CD4-positive, alpha-beta T cell treated with Interleukin-6 at 100 ng/mL for 8 hours (primary cell): ENCODE measurements at regions not wholly inside any gene's neighbourhood (a gene's known extent, or its start where the extent isn't known, plus 50 kb on each side); places are given as distances from the start of the nearest gene placed in this dataset.
"Not testable (repeated sequence)": the region's sequence is repeated elsewhere in the genome, so short reads cannot be mapped to it uniquely, and the experiment has no call there.

Experiments used
- DNase-seq: peaks from one replicate; pipeline ENCODE4 v3.0.0-alpha.2; 2020; ENCODE audit warnings: mixed read lengths, low spot score

GRCh38 chr16:56013962-56014552, 138.9 kb upstream of the CES5A start:
- no peak for DNase-seq

GRCh38 chr16:56012482-56012811, 137.3 kb upstream of the CES5A start:
- no peak for DNase-seq

GRCh38 chr16:56011808-56012481, 136.8 kb upstream of the CES5A start:
- no peak for DNase-seq

- DNase-seq = no peak
These were observed 130.8 kb upstream of the CES5A start for GRCh38 chr16:56005958-56006357.

- DNase-seq = no peak
These were observed 124.5 kb upstream of the CES5A start for GRCh38 chr16:55999683-56000082.

DNA sequence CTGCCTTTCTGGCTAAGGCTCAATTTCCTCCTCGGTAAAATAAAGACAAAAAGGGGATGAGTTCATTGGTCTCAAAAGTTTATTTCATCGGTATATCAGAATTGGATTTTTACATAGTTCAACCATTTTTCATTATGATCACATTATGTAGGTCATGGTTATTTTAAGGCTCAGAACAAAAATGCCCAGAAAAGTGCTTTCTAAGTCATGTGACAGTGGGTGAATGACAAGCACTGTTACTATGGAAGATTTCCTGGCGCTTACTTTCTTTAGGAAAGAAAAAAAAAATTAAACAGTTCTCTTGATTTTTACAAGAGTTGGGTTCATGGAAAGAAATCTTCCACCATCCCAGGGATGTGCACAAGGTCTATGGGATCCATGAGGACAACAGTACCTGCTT, 117.9 kb upstream of the CES5A start:
- DNase-seq = no peak

DNA sequence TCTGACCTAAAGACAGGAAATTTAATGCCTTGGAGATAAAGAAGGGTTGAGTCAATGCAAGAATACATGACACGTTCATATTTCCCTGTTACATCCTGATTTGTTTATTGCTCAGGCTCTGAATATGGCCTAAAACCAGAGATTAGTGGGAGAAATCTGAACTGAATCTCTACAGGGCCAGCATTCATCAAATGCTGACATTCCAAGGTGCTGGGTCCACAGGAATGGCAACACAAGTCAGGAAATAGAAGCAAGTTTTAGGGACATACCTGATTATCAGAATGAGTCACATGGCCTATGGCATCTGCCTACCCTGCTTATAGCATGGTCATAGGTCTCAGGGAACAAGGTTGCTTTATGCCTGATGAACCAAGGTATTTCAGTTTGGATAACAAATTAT, 117.4 kb upstream of the CES5A start:
- no peak for DNase-seq

DNA sequence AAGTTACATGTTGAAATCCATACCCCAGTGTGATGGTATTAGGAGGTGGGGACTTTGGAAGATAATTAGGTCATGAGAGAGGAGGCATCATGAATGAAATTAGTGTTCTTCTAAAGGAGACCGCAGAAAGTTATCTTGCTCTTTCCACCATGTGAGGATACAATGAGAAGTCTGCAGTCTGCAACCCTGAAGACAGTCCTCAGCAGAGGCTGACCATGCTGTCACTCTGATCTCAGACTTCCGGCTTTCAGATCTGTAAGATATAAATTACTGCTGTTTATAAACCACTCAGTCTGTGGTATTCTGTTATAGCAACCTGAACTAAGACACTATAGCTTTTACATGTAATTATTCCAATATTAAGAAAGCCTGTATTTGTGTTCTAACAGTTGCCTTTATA, 116.7 kb upstream of the CES5A start:
- no peak for DNase-seq

- no peak for DNase-seq
These were observed 114.4 kb upstream of the CES5A start for GRCh38 chr16:55989569-55989907.

DNA sequence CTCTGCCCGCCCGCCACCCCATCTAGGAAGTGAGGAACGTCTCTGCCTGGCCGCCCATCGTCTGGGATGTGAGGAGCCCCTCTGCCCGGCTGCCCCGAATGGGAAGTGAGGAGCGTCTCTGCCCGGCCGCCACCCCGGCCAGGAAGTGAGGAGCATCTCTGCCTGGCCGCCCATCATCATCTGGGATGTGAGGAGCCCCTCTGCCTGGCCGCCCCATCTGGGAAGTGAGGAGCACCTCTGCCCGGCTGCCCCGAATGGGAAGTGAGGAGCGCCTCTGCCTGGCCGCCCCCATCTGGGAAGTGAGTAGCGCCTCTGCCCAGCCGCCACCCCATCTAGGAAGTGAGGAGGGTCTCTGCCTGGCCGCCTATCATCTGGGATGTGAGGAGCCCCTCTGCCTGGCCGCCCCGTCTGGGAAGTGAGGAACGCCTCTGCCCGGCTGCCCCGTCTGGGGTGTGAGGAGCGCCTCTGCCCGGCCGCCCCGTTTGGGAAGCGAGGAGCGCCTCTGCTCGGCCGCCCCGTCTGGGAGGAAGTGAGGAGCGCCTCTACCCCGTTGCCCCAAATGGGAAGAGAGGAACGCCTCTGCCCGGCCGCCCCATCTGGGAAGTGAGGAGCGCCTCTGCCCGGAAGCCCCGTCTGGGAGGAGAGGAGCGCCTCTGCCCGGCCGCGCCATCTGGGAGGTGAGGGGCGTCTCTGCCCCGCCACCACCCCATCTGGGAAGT, 113.8 kb upstream of the CES5A start:
- DNase-seq = not testable (repeated sequence)

GRCh38 chr16:55988013-55988412, 112.8 kb upstream of the CES5A start:
- no peak for DNase-seq

DNA sequence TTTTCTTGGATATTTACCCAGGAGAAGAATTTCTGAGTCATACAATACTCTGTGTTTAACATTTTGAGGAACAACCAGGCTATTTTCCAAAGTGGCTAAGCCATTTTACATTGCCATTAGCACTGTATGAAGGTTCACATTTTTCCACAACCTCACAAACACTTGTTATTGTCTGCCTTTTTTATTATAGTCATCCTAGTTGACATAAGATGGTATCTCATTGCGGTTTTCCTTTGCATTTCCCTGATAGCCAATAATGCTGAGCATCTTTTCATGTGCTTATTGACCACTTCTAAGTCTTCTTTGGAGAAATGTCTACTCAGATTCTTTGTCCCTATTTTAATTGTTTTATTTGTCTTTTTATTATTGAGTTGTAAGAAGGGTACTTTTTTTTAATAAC, 107.4 kb upstream of the CES5A start:
- DNase-seq = no peak

- no peak for DNase-seq
These were observed 106.4 kb upstream of the CES5A start for GRCh38 chr16:55981557-55981956.

DNA sequence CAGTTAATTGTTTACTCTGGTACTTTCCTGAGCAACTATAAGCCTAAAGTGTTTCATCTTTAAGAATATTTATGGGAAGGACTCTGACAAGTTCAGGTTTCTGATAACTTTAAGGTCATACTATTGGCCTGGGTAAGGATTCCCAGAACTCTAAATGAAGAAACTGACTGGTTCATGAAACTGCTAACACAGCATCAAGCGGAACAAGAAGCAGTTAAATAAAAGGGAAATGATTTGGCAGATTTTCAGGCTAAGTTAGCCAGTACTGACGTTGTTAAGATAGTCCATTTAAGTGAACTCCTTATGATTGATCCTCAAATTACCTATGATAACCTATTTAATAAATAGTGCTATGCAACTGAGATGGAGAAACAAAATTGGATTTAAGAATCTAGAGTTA, 101.6 kb upstream of the CES5A start:
- no peak for DNase-seq

- DNase-seq = no peak
These were observed 96.3 kb upstream of the CES5A start for GRCh38 chr16:55971447-55971846.

- DNase-seq = no peak
These were observed 93.0 kb upstream of the CES5A start for GRCh38 chr16:55968221-55968620.

GRCh38 chr16:55964923-55965475, 89.8 kb upstream of the CES5A start:
- no peak for DNase-seq

GRCh38 chr16:55955845-55956244, 80.7 kb upstream of the CES5A start:
- no peak for DNase-seq

GRCh38 chr16:55955424-55955823, 80.3 kb upstream of the CES5A start:
- DNase-seq = no peak

DNA sequence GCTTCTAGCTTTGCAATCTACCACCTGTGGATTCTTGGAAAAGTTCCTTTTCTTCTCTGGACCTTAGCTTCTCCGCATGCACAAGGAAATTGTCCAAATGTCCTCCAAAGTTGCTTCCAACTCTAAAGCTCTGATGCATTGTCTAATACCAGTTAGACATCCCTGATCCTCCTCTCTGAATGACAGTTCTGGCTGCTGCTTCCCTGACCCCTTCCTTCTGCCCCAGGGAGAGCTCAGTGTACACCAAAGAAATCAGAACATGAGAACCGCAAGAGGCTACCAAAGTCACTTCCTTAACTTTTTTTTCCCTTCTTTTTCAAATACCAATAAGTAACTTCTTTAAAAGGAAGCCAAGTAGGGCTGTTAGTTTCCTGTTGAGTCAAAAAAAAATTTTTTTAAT, 79.7 kb upstream of the CES5A start:
- DNase-seq = no peak

GRCh38 chr16:55949518-55949917, 74.3 kb upstream of the CES5A start:
- no peak for DNase-seq

DNA sequence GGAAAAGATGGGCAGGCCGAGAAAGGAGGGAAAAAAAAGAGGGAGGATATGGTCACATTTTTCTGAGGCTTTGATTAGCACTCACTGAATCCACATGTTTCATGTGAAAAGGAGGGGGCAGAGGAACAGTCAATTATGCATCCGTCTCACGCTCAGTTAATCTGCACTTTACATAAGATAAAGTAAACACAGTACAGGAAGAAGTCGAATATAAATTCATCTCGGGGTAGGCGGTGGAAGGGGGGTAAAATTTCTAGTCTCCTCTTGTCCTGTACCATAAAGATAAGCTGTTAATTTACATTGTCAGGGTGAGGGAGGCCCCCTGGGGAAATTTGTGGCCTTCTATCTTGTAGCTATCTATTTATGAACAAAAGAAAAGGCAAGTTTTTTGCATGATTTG, 73.1 kb upstream of the CES5A start:
- no peak for DNase-seq

- no peak for DNase-seq
These were observed 72.2 kb upstream of the CES5A start for GRCh38 chr16:55947366-55947765.
